COLO829 (cell line): ENCODE measurements at regions not wholly inside any gene's neighbourhood (a gene's known extent, or its start where the extent isn't known, plus 50 kb on each side); places are given as distances from the start of the nearest gene placed in this dataset.
"Not testable (repeated sequence)": the region's sequence is repeated elsewhere in the genome, so short reads cannot be mapped to it uniquely, and the experiment has no call there.

ENCODE experiments used
- DNase-seq: peaks from one replicate; pipeline ENCODE4 v3.0.0; 2012; ENCODE audit warnings: low spot score

DNA sequence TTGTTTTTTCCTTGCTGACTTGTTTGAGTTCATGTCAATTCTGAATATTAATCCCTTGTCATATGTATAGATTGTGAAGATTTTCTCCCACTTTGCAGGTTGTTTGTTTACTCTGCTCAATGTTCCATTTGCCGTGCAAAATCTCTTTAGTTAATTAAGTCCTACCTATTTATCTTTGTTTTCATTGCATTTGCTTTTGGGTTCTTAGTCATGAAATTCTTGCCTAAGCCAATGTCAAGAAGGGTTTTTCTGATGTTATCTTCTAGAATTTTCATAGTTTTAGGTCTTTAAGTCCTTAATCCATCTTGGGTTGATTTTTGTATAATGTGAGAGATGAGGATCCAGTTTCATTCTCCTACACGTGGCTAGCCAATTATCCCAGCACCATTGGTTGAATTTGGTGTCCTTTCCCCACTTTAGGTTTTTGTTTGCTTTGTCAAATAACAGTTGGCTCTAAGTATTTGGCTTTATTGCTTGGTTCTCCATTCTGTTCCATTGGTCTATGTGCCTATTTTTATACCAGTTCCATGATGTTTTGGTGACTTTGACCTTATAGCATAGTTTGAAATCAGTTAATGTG lies 163.1 kb upstream of the PGR start:
- no peak for DNase-seq

DNA sequence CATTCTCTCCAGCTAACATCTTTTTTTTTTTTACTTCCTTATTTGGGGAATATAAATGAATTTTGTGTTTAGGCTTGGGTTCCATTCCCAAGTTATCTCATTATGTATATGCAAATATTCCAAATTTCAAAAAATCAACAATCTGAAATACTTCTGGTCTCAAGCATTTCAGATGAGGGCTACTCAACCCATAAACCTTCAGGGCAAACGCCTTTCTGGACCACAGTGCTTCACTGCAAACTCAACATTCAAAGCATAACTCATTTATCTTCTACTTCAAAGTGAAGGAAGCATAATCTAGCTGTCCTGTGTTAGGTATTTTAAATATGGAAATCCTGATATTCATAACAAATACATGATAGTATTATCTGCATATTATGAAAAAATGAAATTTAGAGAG lies 161.7 kb upstream of the PGR start:
- no peak for DNase-seq

DNA sequence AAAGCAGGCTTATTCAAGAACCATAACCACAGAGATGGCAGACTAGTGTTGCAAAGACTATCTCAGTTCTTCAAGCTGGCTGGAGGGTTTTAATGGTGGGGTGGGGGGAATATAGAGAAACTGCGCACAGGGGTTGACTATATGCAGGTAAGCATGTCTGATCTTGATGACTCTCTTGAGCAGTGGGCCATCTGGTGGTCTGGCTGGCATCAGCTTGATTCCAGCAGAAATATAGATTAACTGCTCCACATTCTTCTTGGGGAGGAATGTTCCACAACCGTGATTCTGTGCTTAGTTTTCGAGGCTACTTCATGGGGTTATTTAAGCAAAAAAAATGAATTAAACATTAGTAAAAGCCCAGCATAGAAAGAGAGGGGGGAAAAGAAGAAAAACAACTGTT lies 158.8 kb upstream of the PGR start:
- no peak for DNase-seq

DNA sequence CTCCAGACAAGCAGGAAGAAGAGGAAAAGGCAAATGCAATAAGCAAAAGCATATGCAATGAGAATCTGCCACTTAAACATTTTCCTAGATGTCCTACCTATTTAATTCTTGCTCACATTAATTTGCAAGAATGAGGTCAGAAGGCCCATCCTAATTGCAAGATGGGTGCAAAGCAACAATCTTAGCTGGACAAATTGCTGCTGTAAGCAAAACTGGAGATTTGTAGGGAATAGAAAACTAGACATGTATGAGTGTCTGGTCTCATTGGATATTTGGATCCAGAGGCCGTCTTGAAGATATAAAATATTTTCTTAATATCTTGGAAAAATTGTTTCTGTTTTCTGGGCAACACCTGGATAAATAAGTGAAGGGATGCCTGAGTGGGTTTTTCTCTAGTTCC lies 150.1 kb upstream of the PGR start:
- DNase-seq = no peak

DNA sequence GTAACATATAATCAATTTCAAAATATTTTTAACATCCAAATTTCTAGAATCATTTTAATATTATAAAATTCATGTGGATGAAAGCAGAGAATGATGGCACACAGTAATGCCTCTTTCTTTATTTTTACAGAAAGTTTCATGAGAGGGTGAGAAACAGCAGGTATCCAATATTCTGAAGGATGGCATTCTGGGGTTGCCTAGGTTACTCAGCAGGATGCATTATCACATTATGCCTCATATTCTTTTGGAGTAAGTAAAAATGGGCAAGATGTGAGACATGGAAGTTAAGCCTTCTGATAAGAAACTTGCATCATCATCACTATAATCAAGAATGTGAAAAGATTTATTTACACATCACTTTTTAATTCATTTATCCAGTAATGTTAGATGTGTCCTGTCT lies 148.7 kb upstream of the PGR start:
- no peak for DNase-seq

DNA sequence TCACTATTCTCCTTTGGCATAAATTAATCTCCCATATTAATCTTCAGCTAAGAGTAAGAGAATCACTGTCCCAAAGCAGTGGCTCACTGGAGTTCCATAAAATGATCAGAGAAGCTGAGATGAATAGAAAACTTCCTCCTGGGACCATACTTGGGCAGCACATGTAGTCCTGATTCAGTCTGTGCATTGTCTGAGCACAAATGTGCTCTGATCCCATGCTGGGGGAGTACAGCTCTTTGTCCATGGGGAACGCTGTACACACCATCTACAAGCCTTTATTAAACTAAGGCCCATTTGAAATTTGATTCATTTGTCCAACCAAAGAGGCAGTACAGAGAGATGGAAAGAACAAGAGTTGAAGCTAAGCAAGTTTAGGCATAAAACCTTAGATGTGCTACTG lies 147.4 kb upstream of the PGR start:
- no peak for DNase-seq

DNA sequence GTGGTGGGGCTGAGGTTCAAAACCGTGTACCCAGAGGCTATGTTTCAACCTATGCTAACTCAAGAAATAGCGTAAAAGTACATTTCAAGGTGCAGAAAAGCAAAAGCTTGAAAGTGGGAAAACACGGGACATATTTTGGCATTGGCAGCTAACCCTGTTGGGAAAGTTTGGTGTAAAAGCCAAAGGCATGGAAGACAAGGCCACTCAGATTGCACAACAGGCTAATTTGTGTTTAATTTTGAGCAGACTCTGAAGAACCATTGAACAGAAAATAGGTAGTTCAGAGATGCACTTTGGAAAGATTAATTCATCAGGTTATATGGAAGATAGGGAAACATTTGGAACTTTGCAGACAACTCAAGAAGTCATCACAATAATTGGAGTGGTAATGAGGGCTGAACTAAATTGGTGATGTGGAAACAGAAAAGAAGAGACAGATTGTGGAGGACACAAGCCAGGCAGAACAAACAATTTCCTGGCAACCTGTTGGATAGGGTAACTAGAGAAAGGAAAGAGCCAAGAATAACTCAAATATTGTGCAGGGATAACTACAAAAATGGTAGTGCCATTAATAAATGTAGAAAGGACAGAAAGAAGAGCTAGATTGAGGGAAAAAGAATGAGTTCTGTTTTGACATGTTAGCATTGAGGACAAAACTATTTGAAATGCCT lies 140.5 kb upstream of the PGR start:
- DNase-seq = no peak

DNA sequence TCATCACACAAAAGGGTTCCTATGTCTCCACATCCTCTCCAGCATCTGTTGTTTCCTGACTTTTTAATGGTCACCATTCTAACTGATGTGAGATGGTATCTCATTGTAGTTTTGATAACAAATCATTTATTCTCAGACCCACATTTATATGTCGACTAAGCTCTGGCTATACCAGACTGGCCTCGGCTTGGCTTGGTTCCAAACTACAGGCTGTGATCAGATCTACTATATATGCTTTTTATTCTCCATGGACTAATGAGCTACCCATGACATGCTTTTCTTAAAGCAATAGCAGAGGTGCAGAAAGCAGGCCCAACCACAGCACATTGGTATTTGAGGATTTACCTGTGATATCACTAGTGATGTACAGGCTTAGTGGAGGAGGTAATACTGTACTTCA lies 139.8 kb upstream of the PGR start:
- DNase-seq = no peak

DNA sequence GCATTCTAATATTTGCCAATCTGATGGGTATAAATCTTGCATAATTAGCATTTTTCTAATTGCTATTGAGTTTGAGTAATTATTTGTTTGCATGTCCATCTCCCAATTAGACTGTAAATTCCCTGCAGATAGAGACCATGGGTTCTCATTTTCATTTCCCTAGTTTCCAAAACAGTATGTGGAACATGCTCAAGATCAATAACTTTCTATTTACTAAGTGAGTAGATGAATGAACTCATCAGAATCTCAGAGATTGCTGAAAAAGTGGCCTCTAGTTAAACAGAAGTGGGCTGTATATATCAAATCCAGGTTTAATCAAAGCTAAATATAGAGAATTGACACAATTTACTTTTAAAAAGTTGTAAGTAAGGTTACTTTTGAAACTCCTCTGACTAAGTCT lies 138.0 kb upstream of the PGR start:
- DNase-seq = no peak

DNA sequence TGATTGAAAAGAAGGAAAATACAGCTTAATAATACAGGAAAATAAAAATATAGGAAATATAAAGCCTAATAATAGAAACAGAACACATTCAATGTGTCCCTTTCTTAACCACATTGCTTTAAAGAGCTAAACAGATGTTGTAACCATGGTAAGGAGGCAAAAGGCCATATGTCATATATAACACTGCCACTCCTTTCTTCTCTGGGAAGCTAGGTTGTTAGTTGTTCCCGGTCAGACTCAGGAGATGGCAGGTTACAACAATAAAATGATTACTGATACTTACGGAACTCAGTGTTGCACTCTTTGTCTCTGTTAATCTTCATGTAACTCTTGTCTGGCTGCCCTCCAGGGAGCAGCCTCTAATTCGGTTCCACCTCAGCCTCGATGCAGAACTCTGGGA lies 134.7 kb upstream of the PGR start:
- DNase-seq = no peak

DNA sequence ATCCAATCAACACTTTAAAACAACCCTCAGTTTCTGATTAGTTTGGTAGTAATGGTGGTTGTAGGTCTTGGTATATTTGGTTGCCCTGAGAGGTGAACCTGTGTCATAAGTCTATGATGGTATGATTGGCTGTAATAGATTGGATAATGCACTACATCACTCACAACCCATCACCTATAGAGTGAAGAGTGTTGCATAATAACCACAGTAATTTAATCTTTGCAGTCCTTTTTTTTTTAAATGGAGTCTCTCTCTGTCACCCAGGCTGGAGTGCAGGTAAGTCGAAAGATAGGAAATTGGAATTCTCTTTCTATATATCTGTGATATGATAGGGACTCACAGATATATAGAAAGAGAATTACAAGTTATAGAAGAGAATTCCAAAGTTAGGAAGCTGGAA lies 133.4 kb upstream of the PGR start:
- DNase-seq = no peak

DNA sequence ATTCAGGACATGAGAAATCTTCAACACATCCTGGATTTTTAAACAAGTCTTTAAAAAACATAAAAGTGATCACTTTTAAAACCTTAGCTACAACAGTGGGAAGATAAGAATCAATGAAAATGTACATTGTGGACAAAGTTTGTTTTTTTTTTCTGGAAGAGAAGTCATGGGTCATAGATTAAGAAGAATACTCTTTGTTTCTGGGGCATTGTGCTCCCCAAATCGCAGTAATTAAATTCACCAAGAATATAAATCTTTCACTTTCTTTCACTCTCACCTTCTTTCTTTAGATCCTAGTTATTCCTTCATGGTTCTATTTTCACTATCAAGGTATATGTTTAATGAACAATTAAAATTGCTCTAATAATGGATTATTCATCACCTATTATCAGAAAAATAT lies 132.6 kb upstream of the PGR start:
- no peak for DNase-seq

DNA sequence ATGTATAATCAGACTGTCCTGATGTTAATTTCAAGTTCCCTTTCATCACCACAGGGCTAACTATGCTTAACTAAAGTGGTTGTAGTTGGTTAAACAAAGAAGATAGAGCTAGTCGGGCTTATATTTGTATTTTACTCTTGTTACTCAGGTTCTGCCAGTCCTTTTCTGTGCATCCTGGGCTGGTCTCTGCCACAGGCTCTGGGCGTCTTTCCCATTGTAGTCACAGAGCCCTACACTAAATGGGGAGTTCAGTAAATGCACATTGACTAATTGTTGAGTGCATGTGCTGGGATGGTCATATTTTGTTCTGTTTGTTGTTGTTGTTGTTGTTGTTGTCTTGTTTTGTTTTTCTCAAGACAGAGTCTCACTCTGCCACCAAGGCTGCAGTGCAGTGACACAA lies 125.4 kb upstream of the PGR start:
- no peak for DNase-seq

DNA sequence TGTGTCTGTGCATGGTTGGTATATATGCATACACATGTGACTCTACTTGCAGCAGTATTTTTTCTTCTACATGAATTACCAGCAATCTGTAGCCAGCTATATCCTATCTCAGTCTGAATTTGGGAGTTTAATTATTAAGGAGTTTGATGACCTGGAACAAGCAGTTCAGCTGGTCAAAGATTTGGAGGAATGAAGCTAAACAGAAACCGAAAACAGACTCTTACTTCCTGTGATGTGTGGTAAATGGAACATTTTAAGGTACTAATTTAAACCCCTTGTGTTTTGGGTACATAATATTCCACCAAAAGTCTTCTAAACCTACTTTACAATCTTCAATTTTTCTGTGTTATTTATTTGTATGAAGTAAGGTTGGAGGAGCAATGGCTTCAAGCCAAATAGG lies 124.4 kb upstream of the PGR start:
- DNase-seq = no peak

DNA sequence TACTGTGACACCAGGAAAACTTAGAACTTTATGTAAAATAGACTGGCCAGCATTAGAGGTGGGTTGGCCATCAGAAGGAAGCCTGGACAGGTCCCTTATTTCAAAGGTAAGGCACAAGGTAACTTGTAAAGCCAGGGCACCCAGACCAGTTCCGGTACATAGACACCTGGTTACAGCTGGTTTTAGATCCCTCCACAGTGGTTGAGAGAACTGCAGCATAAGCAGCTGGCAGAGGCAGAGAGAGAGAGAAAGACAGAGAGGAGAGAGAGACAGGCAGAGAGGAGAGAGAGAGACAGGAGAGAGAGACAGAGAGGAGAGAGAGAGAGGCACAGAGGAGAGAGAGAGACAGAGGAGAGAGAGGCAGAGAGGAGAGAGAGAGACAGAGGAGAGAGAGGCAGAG lies 116.0 kb upstream of the PGR start:
- DNase-seq = not testable (repeated sequence)

DNA sequence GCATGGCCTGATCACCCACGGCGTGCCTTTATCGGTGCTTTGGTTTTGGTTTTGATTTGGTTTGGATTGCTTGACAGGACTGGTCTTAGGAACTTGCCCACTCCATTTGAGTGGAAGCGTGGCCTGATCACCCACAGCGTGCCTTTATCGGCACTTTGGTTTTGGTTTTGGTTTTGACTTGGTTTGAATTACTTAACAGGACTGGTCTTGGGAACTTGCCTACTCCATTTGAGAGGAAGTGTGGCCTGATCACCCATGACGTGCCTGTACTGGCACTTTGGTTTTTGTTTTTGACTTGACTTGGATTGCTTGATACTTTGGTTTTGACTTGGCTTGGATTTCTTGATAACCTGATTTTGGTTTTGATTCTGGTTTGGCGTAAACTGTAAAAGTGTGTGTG lies 115.5 kb upstream of the PGR start:
- not testable (repeated sequence) for DNase-seq

DNA sequence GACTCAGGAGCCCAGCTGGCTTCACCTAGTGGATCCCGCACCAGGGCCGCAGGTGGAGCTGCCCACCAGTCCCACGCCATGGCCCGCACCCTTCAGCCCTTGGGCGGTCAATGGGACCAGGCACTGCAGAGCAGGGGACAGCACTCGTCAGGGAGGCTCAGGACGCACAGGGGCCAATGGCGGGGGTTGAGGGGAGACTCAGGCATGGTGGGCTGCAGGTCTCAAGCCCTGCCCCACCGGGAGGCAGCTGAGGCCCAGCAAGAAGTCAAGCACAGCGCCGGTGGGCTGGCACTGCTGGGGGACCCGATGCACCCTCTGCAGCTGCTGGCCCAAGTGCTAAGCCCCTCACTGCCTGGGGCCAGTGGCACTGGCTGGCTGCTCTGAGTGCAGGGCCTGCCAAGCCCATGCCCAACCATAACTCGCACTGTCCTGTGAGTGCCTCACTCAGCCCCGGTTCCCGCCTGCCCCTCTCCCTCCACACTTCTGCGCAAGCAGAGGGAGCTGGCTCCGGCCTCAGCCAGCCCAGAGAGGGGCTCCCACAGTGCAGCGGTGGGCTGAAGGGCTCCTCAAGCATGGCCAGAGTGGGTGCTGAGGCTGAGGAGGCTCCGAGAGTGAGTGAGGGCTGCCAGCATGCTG lies 111.7 kb upstream of the PGR start:
- no peak for DNase-seq

DNA sequence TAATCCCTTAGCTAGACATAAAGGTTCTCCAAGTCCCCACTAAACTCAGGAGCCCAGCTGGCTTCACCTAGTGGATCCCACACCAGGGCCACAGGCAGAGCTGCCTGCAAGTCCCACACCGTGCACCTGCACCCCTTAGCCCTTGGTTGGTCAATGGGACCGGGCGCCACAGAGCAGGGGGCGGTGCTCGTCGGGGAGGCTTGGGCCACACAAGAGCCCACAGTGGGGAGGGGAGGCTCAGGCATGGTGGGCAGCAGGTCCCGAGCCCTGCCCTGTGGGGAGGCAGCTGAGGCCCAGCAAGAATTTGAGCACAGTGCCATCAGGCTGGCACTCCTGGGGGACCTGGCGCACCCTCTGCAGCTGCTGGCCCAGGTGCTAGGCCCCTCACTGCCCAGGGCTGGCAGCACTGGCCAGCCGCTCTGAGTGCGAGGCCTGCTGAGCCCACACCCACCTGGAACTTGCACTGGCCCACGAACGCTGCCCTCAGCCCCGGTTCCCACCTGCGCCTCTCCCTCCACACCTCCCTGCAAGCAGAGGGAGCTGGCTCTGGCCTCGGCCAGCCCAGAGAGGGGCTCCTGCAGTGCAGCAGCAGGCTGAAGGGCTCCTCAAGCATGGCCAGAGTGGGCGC lies 101.7 kb upstream of the PGR start:
- not testable (repeated sequence) for DNase-seq

DNA sequence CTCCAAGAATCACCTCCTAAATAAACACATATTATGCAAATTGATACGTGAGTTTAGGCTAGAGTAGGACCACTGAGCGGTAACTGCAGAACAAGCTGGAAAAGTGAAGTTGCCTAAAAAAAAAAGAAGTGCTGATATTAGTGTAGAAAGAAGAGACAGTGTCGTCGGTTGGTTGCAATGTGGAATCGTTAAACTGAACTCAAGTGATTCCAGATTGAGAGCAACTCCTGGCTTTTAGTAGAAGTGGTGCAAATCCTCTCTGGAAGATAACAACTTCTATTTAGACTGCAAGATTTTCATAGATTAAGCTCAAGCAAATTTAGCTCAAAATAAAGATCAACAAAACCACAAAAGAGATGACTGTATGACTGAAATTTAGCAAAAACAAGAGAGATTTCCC lies 97.0 kb upstream of the PGR start:
- DNase-seq = no peak

DNA sequence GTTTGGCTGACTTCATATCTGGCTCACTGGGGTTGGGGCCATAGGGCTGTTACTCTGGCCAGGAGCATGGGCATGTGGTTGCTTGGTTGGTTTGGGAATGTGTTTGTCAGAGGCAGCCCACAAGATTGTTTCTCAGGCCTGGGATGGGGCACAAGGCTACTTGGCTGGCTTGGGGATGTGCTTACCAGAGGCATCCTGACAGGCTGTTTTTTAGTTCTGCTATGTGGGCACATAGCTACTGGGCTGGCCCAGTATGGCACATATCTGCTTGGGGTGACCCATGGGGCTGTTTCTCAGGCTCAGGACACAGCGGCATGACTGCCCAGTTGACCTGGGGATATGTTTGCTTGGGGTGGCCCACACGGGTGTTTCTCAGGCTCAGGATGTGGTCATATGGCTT lies 94.6 kb upstream of the PGR start:
- no peak for DNase-seq

DNA sequence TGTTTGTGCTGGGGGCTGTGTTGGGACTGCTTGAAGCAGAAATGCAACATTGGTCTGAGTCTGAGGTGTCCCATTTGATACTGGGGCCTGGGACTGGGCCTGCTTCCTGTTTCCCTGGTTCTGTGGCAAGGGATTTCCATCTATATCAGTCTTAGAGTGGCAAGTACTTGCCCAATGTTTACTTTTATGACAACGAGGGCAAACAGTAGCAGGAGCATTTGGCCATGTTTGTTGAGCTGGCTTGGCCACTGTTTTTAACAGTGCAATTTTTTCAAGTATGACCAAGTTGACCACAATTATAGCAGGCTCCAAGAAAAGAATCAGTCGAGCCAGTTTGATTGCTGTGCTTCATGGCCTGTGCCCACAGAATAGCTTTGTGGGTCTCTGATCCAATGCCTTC lies 88.5 kb upstream of the PGR start:
- DNase-seq = not testable (repeated sequence)

DNA sequence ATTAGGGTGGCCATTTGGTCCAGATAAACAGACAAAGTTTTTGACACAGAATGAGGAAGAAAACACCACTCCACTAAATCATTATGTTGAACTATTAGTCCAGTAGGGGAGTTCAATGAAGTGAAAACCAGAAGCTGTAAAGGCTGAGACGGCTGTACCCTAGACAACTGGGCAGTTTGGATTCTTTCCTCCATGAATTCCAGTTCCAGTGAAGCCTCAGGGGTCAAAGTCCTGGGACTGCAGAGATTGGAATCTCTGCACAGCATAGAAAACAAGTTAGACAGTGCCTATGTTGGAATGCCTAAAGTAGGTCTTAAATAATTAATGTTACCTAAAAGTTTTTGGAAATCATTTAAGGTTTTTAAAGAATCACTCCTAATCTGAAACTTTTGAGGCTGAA lies 86.5 kb upstream of the PGR start:
- not testable (repeated sequence) for DNase-seq

DNA sequence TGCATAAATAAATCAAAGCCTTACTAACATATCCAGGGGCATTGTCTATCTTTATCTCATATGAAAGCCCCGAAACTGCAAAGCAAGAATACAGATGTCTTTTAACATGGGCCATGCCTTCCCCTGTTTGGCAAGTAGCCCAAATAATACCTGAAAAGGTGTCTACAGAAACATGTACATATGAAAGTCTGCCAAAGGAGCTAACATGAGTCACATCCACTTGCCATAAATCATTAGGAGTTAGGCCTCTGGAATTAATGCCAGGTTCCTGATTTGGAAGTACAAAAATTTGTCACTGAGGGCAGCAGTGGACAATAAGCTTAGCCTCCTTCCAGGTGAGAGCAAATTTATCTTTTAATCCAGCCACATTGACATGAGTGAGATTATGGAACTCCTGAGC lies 85.5 kb upstream of the PGR start:
- no peak for DNase-seq
